ENCODE measurements at regions not wholly inside any gene's neighbourhood (a gene's known extent, or its start where the extent isn't known, plus 50 kb on each side); places are given as distances from the start of the nearest gene placed in this dataset.

- no peak for DNase-seq
Observed at GRCh38 chr2:41079011-41079410, 627.1 kb upstream of the SLC8A1 start.

GRCh38 chr2:41084321-41084720 lies 632.4 kb upstream of the SLC8A1 start:
- DNase-seq, result no peak

- DNase-seq, result no peak
Observed at GRCh38 chr2:41087946-41088345, 636.1 kb upstream of the SLC8A1 start.

- DNase-seq, result no peak
Observed at GRCh38 chr2:41101281-41101680, 649.4 kb upstream of the SLC8A1 start.

- no peak for DNase-seq
Observed at GRCh38 chr2:41109744-41110143, 657.9 kb upstream of the SLC8A1 start.

GRCh38 chr2:41111836-41112627 lies 660.1 kb upstream of the SLC8A1 start:
- no peak for DNase-seq

GRCh38 chr2:41116106-41116797 lies 664.4 kb upstream of the SLC8A1 start:
- no peak for DNase-seq

GRCh38 chr2:41119489-41119888 lies 667.6 kb upstream of the SLC8A1 start:
- DNase-seq, result no peak

- no peak for DNase-seq
Observed at GRCh38 chr2:41123341-41123740, 671.5 kb upstream of the SLC8A1 start.

GRCh38 chr2:41127351-41127750 lies 675.5 kb upstream of the SLC8A1 start:
- DNase-seq, result no peak

- no peak for DNase-seq
Observed at GRCh38 chr2:41129988-41130387, 678.1 kb upstream of the SLC8A1 start.

- no peak for DNase-seq
Observed at GRCh38 chr2:41137031-41137430, 685.1 kb upstream of the SLC8A1 start.

- DNase-seq, result no peak
Observed at GRCh38 chr2:41141146-41141791, 689.4 kb upstream of the SLC8A1 start.

GRCh38 chr2:41142478-41142877 lies 690.6 kb upstream of the SLC8A1 start:
- no peak for DNase-seq

- DNase-seq, result no peak
Observed at GRCh38 chr2:41145066-41145465, 693.2 kb upstream of the SLC8A1 start.

GRCh38 chr2:41149054-41149453 lies 697.2 kb upstream of the SLC8A1 start:
- no peak for DNase-seq

- no peak for DNase-seq
Observed at GRCh38 chr2:41151746-41152145, 699.9 kb upstream of the SLC8A1 start.

GRCh38 chr2:41152318-41152717 lies 700.4 kb upstream of the SLC8A1 start:
- DNase-seq, result no peak

GRCh38 chr2:41160439-41160838 lies 708.5 kb upstream of the SLC8A1 start:
- DNase-seq, result no peak

GRCh38 chr2:41167014-41167413 lies 715.1 kb upstream of the SLC8A1 start:
- DNase-seq, result no peak

- DNase-seq, result no peak
Observed at GRCh38 chr2:41169744-41170143, 717.9 kb upstream of the SLC8A1 start.

- DNase-seq, result no peak
Observed at GRCh38 chr2:41170589-41170988, 718.7 kb upstream of the SLC8A1 start.

- DNase-seq, result peak; percentile 14
Observed at GRCh38 chr2:41180387-41180786, 728.5 kb upstream of the SLC8A1 start.

- no peak for DNase-seq
Observed at GRCh38 chr2:41182961-41183360, 731.1 kb upstream of the SLC8A1 start.
